HG02970 (cell line): ENCODE measurements at regions not wholly inside any gene's neighbourhood (a gene's known extent, or its start where the extent isn't known, plus 50 kb on each side); places are given as distances from the start of the nearest gene placed in this dataset.
"Not testable (repeated sequence)": the region's sequence is repeated elsewhere in the genome, so short reads cannot be mapped to it uniquely, and the experiment has no call there.

Experiments used
- ATAC-seq: cut with Tn5 transposase; IDR thresholded peaks from one replicate; pipeline ENCODE4 v1.9.1; 2021; ENCODE audit warnings: mild to moderate bottlenecking, moderate library complexity, moderate number of reproducible peaks; ENCODE audit not compliant: unreplicated experiment, low FRiP score

DNA sequence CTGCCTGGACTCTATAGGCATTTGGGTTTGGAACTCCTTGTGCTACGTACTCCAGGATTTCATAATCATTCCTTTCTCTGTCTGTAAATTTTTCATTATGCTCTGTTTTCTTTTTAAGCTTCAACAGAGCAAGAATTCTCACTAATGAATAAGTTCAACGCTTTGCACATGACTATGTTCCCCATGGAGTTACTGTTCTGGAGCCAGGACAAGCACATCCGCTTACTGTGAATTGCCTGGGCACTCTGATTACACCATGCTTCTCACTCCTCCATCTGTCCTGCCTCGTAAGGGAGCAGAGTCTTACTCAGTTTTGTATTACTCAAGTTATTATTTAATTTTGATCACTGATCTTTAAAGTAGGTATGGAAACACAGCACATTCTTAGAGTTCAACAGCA lies 472.7 kb downstream of the RAP2B start:
- no peak for ATAC-seq

DNA sequence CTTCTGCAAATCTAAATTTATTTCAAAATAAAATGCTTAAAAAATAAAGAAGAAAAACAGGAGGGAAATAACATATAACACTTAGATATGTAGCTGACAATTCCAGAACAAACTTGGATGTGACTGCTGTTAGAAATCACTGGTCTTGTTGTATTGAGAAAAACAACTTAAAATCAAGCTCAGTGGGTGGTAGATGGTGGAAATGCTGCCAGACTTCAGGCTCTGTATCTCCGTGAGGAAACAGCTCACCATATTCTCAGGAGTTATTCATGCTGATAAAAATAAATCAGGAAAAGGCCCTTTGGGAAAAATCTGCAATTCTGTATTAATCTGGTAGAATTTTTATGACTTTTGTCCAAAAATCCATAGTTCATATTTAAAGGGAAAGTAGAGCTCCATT lies 477.6 kb downstream of the RAP2B start:
- ATAC-seq, result no peak

DNA sequence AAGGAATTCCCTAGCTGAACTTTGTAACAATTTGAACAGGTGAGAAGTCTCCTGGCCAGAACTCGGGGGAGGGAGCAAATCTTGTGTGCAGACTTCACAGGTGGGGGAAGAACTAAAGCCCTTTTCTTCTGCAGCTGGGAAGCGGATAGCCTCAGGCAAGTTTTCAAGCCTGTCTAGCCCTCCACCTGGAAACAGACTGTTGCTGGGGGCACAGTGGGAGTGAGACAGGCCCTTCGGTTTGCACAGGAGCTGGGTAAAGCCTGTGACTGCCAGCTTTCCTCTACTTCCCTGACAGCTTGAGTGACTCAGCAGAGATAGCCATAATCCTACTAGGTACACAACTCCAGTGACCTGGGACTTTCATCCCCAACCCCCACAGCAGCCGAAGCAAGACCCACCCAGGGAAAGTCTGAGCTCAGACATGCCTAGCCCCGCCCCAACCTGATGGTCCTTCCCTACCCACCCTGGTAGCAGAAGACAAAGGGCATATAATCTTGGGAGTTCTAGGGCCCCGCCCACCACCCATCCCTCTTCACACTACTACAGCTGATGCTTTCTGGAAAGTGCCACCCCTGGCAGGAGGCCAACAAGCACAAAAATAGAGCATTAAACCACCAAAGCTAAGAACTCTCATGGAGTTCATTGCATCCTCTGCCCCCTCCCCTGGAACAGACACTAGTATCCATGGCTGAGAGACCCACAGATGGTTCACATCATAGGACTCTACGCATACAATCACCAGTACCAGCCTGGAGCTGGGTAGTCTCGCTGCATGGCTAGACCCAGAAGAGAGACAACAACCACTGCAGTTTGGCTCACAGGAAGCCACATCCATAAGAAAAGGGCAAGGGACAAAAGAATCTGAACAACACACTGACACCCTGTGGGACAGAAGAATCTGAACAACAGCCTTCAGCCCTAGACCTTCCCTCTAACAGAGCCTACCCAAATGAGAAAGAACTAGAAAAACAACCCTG lies 479.0 kb downstream of the RAP2B start:
- no peak for ATAC-seq

DNA sequence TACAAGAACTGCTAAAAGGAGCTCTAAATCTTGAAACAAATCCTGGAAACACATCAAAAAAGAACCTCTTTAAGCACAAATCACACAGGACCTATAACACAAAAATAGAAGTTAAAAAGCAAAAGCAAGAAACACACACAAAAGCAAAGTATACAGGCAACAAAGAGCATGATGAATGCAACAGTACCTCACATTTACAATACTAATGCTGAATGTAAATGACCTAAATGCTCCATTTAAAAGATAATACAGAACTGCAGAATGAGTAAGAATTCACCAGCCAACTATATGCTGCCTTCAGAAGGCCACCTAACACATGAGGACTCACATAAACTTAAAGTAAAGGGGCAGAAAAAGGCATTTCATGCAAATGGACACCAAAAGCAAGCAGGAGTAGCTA lies 478.6 kb upstream of the ARHGEF26 start:
- not testable (repeated sequence) for ATAC-seq

DNA sequence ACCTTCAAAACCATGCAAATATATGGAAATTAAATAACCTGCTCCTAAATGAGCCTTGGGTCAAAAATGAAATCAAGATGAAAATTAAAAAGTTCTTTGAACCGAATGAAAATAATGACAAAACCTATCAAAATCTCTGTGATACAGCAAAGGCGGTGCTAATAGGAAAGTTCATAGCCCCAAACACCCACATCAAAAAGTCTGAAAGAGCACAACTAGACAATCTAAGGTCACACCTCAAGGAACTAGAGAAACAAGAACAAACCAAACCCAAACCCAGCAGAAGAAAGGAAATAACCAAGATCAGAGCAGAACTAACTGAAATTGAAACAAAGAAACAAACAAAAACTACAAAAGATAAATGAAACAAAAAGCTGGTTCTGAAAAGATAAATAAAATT lies 477.7 kb upstream of the ARHGEF26 start:
- ATAC-seq, result not testable (repeated sequence)

DNA sequence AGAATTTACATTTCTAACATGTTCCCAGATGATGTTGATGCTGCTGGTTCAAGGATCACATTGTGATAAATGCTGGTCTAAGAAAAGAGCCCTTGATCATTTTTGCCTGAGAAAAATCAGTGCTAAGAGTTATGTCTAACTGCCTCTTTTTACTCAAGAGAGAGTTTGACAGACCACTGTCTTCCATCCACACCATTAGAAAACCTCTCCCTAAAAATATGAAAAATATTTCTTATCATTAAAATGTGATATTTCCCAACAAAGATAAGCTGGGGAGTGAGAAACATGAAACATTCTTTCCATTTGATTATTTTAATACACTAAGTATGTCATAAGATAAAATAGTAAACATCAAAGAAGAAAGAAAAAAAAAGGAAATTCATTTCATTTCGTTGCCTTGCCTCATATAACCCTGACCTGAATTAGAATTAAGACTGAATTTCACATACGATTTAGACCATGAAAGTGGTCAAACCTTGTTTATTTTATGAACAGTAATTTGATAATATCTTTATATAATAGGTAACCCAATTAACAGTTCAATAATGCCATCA lies 471.8 kb upstream of the ARHGEF26 start:
- no peak for ATAC-seq

DNA sequence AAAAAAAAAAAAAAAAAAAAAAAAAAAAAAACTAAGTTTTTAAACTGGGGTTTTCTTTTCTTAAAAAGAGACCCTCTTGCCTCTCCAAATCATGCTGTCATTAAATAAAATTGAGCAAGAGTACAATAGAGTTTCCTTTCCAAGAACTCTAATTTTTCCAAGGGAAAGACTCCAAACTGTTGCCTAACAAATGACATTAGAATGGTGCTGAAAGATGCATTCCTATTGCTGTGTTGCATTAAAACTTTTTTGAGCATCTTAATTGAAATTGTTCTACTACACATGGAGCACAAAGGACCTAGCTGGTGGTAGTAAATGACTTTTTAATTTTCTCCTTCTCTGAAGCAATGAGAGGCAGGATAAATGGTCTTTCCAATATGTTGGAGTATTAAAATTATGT lies 469.1 kb upstream of the ARHGEF26 start:
- no peak for ATAC-seq

DNA sequence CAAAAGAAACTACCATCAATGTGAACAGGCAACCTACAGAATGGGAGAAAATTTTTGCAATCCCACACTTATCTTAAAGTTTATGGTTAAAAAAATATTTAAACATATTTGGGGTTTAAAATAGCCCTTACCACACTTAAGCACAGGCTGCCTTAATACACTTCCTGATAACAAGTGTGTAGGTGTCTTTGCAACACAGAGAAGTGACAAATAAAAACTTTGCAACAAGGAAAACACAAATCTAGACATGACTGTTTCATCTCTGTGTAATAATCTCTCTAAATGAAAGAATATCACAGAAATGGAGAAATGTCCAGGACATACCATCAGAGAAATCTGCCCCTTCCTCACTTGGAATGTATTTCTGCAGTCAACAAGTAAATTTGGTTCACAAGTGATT lies 464.1 kb upstream of the ARHGEF26 start:
- no peak for ATAC-seq

DNA sequence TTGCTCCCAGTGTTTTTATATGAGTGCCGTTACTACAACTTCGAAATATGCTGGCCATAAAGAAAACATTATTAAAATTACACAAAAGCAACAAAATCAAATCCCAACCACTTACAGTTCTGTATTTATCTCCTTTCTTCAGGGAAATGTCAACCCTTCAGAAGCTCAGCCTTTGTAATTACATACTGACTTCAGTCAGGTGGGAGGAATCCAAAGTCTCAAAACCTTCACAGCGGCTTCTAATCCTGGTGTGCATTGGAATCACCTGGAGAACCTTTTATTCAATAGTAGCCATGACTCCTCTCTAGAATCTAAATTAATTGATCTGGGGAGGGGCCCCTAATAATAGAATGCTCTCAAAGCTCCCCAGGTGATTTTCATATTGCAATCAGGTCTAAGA lies 463.7 kb upstream of the ARHGEF26 start:
- ATAC-seq, result no peak

DNA sequence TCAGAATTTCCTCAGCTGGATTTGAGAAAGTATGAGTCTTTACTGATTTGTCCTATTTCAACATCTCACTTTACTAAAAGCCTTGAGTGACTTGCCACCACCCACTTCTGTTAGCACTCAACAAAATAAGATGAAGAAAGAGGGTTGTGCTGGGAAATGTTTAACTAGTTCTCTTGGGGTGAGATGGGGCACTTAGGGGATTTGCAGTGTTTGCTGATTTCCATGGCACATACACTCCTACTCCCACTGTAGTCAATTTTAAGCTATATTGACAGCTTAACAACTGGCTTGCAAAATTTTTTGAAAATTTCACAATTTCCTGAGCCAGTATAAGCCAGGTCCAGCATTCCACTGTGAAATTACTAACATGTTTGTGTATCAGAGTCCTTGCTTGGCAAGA lies 463.1 kb upstream of the ARHGEF26 start:
- no peak for ATAC-seq

DNA sequence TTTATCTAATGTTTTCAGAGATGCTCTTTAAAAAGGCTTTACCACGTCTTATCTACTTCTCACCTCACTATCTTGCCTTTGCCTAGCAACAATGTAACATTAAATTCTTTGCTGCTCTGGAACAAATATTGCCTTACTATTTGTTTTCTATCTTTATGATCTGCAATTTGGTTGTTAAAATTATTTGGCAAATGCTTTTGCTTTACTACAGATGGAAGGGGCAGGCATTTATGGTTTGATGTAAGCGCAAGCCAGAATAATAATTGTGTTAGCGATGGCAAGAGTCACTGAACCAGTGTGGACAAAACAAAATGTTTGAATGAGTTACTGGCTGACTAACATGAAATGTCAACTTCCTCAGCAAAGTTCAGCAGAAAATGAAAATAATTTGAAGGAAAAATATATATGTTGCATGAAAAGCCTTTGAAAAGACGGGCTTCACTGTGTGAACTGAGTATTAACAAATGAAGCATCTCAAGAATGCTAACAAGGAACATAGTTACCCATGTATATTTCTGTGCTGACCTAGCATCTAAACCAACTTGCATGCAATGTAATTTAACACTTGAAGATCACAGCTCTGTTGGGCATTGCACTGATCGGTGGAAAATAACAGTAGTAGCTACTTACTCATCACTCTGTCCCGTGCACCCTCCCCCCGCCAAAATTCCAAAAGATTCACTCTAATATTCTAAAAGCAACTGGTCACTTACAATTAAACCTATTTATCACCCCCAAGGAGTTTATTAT lies 454.0 kb upstream of the ARHGEF26 start:
- ATAC-seq, result no peak

DNA sequence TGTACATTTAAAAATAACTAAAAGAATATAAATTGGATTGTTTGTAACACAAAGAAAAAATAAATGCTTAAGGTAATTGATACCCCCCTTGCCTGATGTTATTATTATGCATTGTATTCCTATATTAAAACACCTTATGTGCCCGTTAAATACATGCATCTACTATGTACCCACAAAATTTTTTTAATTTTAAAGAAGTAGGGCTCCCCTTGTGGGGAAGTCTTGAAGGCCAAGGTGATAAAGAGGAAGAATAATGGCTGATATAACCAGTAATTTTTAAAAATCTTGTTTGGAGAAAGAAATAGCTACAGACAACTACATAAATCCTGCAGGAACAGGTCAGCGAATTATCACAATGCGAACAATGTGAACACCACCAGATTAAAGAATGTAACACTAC lies 451.7 kb upstream of the ARHGEF26 start:
- no peak for ATAC-seq

DNA sequence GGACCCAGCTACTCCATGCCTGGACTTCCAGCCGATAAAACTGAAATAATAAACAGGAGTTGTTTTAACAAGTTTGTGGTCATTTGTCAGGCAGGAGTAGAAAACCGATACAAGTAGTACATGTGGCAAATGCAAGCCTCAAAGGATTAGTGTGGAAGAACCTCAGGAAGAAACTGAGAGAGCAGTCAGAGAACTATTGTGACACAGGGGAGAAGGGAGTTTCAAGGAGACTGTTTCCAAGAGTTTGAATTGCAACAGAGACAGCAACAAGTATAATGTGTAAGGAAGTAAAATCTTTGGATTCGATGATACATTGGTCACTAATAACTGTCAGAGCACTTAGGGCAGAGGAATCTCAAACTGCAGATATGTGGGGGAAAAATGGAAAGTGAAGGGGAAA lies 450.6 kb upstream of the ARHGEF26 start:
- no peak for ATAC-seq

DNA sequence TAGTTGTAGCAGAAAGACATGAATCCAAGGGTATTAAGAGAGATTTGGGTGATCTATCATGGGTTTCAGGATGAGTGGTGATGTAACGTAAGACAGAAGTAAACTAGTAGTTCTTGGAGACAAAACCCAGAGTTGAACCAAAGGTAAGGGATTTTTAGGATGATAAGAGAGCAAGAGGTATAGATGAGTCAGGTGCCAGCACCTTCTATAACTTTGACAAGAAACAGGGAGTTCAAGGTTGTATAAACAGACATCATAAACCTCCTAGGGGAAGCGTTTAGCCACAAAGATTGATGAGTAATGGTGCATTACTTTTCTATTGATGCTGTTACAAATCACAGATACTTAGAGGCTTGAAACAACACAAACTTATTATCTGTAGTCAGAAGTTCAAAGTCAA lies 447.3 kb upstream of the ARHGEF26 start:
- no peak for ATAC-seq

DNA sequence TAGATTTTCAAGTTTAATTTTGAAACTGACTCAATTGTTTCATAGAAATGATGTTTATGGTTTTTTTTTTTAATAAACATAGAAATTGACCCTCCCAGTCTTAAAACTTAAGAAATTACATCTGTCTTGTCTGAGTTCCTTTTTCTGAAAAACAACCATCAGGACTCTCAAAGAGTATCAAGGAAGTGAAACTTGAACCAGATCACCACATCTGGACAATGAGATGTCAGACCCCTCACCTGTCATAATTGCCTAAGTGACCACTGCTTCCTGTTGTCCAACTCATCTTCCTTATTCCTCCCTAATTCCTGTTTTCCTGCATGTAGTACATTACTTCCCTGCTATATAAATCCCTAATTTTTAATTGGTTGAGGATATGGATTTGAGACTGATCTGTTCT lies 441.5 kb upstream of the ARHGEF26 start:
- no peak for ATAC-seq

DNA sequence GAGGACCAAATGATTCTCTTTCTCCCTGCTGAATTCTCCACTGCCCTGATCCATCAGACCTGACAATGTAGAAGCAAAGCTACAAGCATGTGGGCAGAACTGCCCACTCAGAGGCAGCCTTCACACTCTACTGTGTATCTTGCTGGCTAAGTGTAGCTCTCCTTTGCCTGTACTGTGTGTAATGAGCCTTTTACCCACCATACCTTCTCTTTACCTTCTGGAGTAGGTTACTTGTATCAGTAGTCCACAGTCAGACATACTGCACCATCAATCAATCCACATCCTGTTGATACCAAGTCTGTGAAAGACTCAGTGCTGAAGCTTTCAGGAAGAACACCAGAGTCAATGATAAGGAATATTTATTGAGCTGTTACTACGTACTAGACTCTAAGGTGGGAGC lies 440.7 kb upstream of the ARHGEF26 start:
- no peak for ATAC-seq

DNA sequence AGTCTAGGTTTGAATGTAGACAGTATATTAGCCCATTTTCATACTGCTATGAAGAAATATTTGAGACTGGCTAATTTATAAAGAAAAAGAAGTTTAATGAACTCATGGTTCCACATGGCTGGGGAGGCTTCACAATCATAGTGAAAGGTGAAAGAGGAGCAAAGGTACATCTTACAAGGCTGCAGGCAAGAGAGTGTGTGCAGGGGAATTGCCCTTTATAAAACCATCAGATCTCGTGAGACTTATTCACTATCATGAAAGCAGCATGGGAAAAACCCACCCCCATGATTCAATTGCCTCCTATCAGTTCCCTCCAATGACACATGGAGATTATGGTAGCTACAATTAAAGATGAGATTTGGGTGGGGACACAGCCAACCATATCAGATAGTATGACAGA lies 440.1 kb upstream of the ARHGEF26 start:
- ATAC-seq, result no peak

DNA sequence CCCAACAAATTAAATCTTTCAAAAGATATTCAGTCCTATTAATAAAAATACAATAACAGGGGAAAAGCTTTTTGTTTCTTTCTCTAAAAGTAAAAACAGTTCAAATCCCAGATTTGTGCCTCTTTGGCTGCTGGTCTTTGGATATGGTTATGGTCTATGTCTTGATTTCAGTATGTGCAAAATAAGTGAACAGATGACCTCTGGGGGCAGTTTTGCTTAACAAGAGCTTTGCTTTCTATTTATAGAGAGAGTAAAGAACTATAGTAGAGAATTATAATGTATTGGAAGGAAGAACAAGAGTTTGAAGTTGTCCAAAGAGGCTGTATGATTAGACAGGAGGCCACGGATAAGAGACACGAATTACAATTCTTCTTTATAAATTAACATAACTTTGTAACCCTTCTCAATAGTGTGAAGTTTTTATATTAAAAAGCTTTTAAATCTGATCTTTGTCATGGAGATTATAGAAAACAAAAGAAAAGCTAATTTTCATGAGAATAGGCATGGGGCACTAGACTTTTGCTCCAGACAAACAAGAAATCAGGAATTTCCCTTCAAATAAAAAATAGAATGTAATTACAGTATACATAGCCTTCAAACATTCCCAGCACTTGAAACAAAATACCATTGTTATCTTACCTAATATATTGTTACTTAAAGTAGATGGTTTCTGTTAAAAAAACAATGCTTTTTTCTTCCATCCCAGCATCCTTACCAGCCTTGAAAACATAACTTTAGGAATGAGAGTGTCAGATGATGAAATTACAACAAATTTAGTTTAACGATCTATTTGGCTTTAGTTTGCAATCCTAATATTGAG lies 432.7 kb upstream of the ARHGEF26 start:
- ATAC-seq, result no peak

DNA sequence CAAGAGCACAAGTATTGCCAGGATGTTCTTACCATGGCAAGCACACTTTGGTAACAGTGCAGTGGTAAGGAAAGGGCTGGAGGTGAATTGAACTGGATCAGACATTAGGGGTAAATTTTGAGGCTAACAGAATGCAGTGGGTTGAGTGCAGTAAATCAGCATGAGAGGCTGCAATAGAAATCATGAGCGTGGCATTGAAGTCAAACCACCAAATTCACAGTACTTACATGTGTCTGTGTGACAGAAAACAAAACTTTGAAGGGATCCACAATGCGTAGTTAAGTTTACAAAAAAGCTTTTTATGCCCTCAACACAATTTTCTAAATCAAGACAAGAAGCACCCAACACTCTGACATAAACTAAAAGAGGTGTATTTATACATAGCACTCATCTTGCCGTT lies 428.0 kb upstream of the ARHGEF26 start:
- no peak for ATAC-seq

DNA sequence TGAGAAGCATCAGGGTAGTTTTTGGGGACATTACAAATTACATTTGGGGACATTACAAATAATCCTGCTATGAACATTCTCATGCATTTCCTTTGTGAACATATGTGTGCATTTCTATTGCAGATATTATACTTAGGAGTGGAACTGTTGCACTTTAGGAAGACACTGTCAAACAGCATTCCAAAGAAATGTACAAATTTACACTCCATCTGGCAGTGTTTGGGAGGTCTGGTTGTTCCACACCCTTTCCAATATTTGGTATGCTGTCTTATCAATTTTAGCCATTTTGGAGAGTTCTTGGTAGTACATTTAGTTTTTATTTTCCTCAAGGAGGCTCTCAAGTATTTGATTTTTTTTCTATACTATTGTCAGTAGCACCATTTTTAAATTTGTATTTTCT lies 419.1 kb upstream of the ARHGEF26 start:
- ATAC-seq, result no peak

DNA sequence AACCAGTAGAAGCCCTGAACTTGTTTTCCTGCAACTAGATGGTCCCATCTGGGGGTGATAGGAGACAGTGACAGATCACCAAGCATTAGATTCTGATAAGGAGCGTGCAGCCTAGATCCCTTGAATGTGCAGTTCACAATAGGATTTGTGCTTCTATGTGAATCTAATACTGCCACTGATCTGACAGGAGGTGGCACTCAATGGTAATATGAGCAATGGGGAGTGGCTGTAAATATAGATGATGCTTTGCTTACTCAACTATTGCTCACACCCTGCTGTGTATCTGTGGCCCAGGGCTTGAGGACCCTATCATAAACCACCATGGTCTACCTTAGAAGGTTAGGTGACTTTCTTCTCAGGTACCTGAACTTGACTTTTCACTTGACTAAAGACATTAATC lies 417.1 kb upstream of the ARHGEF26 start:
- no peak for ATAC-seq
